NCI-H146 treated with DMSO at 0.1 percent for 48 hours (cell line): ENCODE measurements at regions not wholly inside any gene's neighbourhood (a gene's known extent, or its start where the extent isn't known, plus 50 kb on each side); places are given as distances from the start of the nearest gene placed in this dataset.

Experiments
- DNase-seq: peaks from one replicate; lab custom pipeline; 2025; ENCODE audit not compliant: unreplicated experiment; lab: John Stamatoyannopoulos, UW

GRCh38 chr20:17858450-17859001, 110.1 kb downstream of the SNX5 start:
- DNase-seq = no peak

- DNase-seq = no peak
Measured at GRCh38 chr20:17857639-17858449, 110.8 kb downstream of the SNX5 start.

- no peak for DNase-seq
Measured at GRCh38 chr20:17856837-17857605, 111.6 kb downstream of the SNX5 start.

- DNase-seq = no peak
Measured at GRCh38 chr20:17856024-17856564, 112.5 kb downstream of the SNX5 start.

DNA sequence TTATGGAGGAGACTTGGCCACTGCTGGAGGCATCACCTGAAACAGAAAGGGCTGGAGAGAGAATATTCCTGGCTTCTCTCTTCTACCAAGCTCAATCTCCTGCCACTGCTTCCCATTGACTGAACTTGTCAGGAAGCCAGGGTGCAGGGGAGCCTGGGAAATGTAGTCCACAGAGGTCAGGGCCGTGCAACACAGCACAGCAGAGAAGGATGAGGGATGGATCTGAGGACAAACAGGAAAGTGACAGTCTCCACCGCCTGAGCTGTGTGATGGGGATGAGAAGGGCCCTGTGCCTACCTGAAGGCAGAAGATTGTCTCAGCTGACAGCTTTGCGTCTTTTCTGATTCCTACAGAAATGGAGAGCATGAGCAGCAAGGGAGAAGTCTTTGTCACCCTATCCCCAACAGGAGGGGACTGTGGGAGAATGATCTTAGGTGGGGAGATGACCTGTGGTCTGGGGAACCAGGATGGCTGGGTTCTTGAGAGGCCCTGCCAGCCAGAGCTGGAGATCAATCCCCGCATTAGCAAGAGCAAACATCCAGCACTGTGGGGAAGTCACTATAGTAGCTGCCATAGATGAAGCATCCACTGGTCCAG, 114.2 kb downstream of the SNX5 start:
- peak; percentile 9 for DNase-seq

- no peak for DNase-seq
Measured at GRCh38 chr20:17852323-17852722, 116.3 kb downstream of the SNX5 start.

DNA sequence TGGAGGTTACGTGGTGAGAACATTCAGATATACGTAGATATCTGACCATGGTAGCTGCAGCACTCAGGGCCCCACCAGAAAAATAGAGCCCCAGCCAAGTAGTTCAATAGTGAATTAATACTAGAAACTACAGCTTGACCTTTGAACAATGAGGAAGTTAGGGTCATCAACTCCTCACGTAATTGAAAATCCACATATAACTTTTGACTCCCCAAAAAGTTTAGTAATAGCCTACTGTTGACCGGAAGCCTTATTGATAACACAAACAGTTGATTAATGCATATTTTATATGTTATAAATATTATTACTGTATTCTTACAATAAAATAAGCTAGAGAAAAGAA, 117.9 kb downstream of the SNX5 start:
- no peak for DNase-seq

- no peak for DNase-seq
Measured at GRCh38 chr20:17849901-17850683, 118.5 kb downstream of the SNX5 start.

GRCh38 chr20:17849138-17849900, 119.3 kb downstream of the SNX5 start:
- no peak for DNase-seq

DNA sequence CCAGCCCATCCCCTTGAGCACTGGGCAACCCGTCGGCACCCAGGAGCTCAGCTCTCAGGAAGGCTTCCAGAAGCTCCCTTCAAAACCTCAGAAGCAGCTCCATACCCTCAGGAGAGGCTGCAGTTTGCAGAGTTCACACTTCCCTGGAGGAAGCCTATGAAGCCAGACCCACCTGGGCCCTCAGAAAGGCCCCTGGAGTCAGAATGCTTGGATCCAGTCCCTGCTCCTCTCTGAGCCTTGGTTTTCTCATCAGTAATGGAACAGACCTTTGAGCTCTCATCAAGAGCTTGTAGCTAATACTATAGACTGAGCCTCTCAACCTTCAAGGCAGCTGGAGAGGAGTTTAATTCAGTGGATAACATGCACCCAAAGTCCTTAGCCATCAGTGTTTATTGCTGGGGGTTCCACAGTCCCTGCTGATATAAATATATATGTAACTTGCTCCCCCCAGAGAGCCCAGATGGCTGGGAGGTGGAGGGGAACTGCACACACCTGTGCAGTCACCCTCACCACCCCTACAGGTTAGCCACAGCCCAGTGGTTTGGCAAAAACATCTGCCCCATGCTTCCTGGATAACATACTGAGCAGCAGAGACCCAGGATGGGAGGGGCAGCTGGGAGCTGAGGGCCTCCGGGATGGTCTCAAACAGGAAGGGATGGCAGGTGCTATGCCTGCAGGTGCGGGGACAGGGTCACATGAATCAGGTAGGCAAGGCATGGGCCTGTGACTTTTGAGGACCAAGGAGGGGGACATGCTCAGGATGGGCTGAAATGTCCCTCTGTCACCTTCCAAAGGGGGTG, 120.1 kb downstream of the SNX5 start:
- no peak for DNase-seq

DNA sequence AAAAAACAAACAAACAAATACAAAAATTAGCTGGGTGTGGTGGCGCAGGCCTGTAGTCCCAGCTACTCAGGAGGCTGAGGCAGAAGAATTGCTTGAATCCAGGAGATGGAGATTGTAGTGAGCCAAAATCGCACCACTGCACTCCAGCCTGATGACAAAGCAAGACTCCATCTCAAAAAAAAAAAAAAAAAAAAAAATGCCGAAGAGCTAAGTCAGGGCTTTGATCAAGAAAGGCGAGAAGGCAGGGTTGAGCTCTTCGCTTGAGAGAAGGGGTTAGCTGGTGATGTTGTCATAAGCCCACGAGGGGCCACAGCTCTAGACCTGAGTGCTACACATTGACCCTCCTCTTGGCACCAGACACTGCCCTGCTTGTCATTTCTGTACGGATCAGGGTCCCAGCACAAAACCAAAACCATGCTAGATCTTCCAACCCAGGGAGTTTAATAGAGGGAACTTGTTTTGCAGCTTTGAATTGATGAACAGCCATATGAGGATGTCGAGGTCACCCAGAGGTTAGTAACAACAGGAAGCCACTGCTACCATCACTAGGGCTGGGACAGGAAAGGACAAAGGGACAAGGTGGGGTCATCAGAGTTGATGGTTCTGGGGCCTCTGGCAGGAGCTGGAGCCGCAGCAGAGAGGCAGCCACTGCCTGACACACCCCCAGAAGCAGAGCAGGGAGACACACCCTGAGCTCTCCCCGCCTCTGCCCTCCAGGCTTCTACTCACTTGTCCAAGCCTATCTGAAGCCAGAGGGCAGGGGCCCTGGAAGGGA, 122.7 kb downstream of the SNX5 start:
- DNase-seq = no peak

- DNase-seq = no peak
Measured at GRCh38 chr20:17844549-17845298, 123.9 kb downstream of the SNX5 start.

DNA sequence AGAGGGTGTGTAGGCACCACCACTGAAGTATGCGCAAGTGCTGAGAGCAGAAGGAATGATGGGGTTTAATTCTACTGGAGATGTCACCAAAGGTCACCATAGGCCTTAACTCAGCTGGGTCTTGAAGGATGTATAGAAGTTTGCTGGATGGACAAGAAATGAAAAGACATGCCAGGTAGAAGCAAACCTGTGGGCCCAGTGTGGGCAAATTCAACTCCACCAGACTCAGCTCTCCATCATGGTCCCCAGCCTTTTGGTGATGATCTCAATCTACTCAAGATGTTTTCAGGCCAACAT, 124.5 kb downstream of the SNX5 start:
- no peak for DNase-seq

DNA sequence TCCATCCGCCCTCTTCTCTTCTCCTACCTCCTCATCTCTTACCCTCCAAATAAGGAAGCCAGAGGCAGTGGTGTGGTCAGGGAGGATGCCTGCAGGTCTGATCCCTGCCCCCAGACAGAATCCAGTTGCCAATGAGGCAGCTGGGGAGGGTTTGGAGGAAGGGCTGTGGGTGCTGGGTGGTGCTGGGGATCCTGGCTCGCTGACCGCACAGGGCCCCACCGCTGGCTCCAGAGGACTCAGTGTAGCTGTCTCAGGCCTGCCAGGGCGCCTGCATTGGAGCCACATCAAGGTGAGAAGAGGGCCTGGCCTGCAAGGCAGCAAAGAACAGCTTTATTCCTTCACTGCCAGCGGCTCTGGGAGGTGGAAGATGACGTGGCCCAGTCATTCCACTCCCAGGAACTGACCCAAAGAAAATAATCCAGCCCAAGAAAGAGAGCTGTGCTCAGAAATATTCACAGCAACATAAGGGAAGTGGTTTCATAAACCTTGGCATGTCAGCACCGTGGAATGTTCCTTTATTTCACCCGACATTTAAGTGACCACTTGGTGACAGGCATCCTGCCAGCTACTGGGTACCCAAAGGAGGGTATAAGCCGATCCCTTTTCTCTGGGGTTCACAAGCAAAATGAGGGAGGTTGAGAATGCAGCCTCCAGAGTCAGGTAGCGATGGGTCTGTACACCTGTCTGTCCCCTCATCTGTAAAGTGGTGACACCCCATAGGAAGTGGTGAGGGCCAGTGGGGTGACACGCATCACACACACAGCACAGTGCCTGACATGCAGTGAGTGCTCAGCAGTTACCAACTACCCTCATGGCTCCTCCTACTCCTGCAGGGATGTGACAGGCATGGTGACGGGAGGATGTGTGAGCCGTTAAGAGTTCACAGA, 125.1 kb downstream of the SNX5 start:
- no peak for DNase-seq

DNA sequence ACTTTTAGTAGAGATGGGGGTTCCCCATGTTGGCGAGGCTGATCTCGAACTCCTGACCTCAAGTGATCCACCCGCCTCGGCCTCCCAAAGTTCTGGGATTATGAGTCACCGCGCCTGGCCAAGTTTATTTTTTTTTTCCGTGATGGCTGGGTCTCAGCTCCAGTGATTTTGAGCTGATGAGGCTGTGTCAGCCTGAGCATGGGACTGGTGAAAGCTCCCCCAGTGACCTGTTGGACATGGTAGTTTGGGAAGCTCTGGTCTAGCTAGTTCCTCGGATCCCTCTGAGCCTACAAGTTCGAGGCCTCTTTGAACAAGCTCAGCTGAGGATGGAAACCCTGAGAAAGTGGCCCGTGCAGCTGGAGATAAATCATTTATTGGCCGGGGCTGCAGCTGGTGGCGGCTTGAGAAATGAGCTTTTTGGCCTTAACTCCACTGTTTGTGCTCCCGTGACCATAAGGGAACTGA, 126.8 kb downstream of the SNX5 start:
- no peak for DNase-seq

- DNase-seq = no peak
Measured at GRCh38 chr20:17840423-17840822, 128.2 kb downstream of the SNX5 start.

DNA sequence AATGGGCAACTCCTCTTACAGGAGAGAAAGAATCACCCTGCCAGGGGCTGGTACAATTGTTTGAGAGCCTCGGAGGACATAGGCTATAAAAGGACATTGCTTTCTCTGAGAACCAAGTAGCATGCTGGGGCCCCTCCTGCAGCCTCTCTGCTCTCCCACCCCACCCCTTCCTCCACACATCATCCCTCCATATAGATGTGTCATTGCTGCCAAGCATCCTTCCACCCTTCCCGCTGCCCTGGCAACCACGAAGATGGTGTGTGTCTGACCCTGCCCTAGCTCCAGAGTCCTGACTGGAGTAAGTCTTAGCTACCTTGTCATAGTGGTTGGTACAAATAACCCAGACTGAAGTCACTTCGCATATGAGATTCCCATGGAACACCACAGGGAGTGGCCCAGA, 129.7 kb downstream of the SNX5 start:
- no peak for DNase-seq
